IMR-90 (cell line): ENCODE measurements at regions not wholly inside any gene's neighbourhood (a gene's known extent, or its start where the extent isn't known, plus 50 kb on each side); places are given as distances from the start of the nearest gene placed in this dataset.

Source experiments
- ATAC-seq: fragments of 200-7000 bp; cut with Tn5 transposase; 2 replicates; pipeline ENCODE4 v1.9.1; 2020; ENCODE audit warnings: low read depth, mild to moderate bottlenecking, moderate library complexity
- BruUV-seq: library from RNA; stranded (reverse); fragments of 400-500 nt; replicated peaks from 2 replicates; lab custom pipeline; 2021; lab: Mats Ljungman, UMichigan
- CTCF ChIA-PET: fragments of 300-600 bp; formaldehyde crosslinking; extraction: SDS; loops from one replicate; lab custom pipeline; 2021; ENCODE audit warnings: antibody characterized with exemption; lab: Yijun Ruan, JAX
- POLR2A ChIA-PET: fragments of 300-600 bp; sonication (Branson Sonifier 250); formaldehyde crosslinking; loops from one replicate; lab custom pipeline; 2022; ENCODE audit warnings: antibody characterized with exemption; ENCODE audit not compliant: unreplicated experiment; lab: Charles Lee
- DNase-seq: peaks from one replicate; pipeline ENCODE4 v3.0.0; 2013
- H2AFZ ChIP-seq: replicated peaks from 2 replicates; pipeline ENCODE3; 2013; ENCODE audit warnings: low read length, mild to moderate bottlenecking; ENCODE audit not compliant: poor library complexity
- H2AK5ac ChIP-seq: 2 replicates; pipeline ENCODE4 v1.6.1; 2013; ENCODE audit warnings: low read depth, low read length, inconsistent platforms
- H2AK9ac ChIP-seq: replicated peaks from 2 replicates; pipeline ENCODE3; 2013; ENCODE audit warnings: mild to moderate bottlenecking, low read depth, low read length, moderate library complexity; ENCODE audit not compliant: poor library complexity
- H2BK120ac ChIP-seq: 2 replicates; pipeline ENCODE4 v1.6.1; 2013; ENCODE audit warnings: low read depth, low read length, inconsistent platforms
- H2BK15ac ChIP-seq: 3 replicates; pipeline ENCODE4 v1.6.1; 2013; ENCODE audit warnings: low read depth, low read length, inconsistent platforms
- H2BK20ac ChIP-seq: 2 replicates; pipeline ENCODE4 v1.6.1; 2013; ENCODE audit warnings: low read depth, mild to moderate bottlenecking, inconsistent platforms, low read length, moderate library complexity
- H2BK5ac ChIP-seq: 2 replicates; pipeline ENCODE4 v1.6.1; 2013; ENCODE audit warnings: mild to moderate bottlenecking, low read depth, low read length, inconsistent platforms; ENCODE audit not compliant: poor library complexity, severe bottlenecking
- H3K14ac ChIP-seq: replicated peaks from 2 replicates; pipeline ENCODE4 v1.6.1; 2013; ENCODE audit warnings: low read depth, low read length, inconsistent platforms
- H3K18ac ChIP-seq: 2 replicates; pipeline ENCODE4 v1.6.1; 2013; ENCODE audit warnings: low read depth, low read length, control low read depth
- H3K23ac ChIP-seq: 2 replicates; pipeline ENCODE4 v1.6.1; 2013; ENCODE audit warnings: low read depth, low read length, inconsistent platforms
- H3K27ac ChIP-seq: 2 replicates; pipeline ENCODE4 v1.5.1; 2013; ENCODE audit warnings: mild to moderate bottlenecking, control low read depth, low read length; ENCODE audit not compliant: insufficient read depth
- H3K27me3 ChIP-seq: 2 replicates; pipeline ENCODE4 v1.6.1; 2013; ENCODE audit warnings: low read length; ENCODE audit not compliant: control insufficient read depth, insufficient read depth
- H3K36me3 ChIP-seq: 2 replicates; pipeline ENCODE4 v1.6.1; 2013; ENCODE audit warnings: low read length, mixed read lengths; ENCODE audit not compliant: control insufficient read depth, insufficient read depth
- H3K4ac ChIP-seq: 2 replicates; pipeline ENCODE4 v1.6.1; 2013; ENCODE audit warnings: low read depth, low read length, inconsistent platforms
- H3K4me1 ChIP-seq: 2 replicates; pipeline ENCODE4 v1.6.1; 2013; ENCODE audit warnings: low read length, mixed read lengths; ENCODE audit not compliant: control insufficient read depth, insufficient read depth
- H3K4me2 ChIP-seq: 2 replicates; pipeline ENCODE4 v1.6.1; 2013; ENCODE audit warnings: low read depth, mild to moderate bottlenecking, control low read depth, low read length, moderate library complexity
- H3K4me3 ChIP-seq: 2 replicates; pipeline ENCODE4 v1.5.1; 2013; ENCODE audit warnings: low read depth, mild to moderate bottlenecking, control low read depth, low read length, moderate library complexity; ENCODE audit not compliant: insufficient read depth
- H3K56ac ChIP-seq: 2 replicates; pipeline ENCODE4 v1.6.1; 2013; ENCODE audit warnings: low read length, inconsistent platforms; ENCODE audit not compliant: insufficient read depth; ENCODE audit errors: extremely low read depth
- H3K79me1 ChIP-seq, 2 experiments: 2 replicates each; pipeline ENCODE4 v1.6.1; 2013; ENCODE audit warnings: low read length in 2 of 2, inconsistent platforms in 1 of 2, low read depth in 1 of 2
- H3K9ac ChIP-seq: 2 replicates; pipeline ENCODE4 v1.6.1; 2013; ENCODE audit warnings: low read depth, low read length, control low read depth
- H3K9me1 ChIP-seq: 2 replicates; pipeline ENCODE4 v1.6.1; 2013; ENCODE audit warnings: low read length, inconsistent platforms; ENCODE audit not compliant: insufficient read depth
- H3K9me3 ChIP-seq: 2 replicates; pipeline ENCODE4 v1.6.1; 2013; ENCODE audit warnings: low read length; ENCODE audit not compliant: control insufficient read depth, insufficient read depth
- H4K20me1 ChIP-seq: 2 replicates; pipeline ENCODE4 v1.6.1; 2013; ENCODE audit warnings: low read length, inconsistent platforms; ENCODE audit not compliant: insufficient read depth
- H4K5ac ChIP-seq: 2 replicates; pipeline ENCODE4 v1.6.1; 2013; ENCODE audit warnings: mild to moderate bottlenecking, low read depth, low read length, control low read depth
- H4K8ac ChIP-seq, 2 experiments: 2 replicates each; pipeline ENCODE4 v1.6.1; 2013; ENCODE audit warnings: low read depth in 2 of 2, low read length in 2 of 2, control low read depth in 1 of 2, inconsistent platforms in 1 of 2
- H4K91ac ChIP-seq: 2 replicates; pipeline ENCODE4 v1.6.1; 2013; ENCODE audit warnings: low read depth, low read length, inconsistent platforms; ENCODE audit not compliant: insufficient read depth
- BHLHE40 ChIP-seq: fragments of 150-350 bp; IDR thresholded peaks from 2 replicates; pipeline ENCODE4 v1.6.1; 2016; ENCODE audit warnings: mild to moderate bottlenecking, low read depth, low read length
- FOS ChIP-seq: fragments of 150-350 bp; IDR thresholded peaks from 2 replicates; pipeline ENCODE4 v1.6.1; 2016; ENCODE audit warnings: low read depth, low read length
- MAFK ChIP-seq: IDR thresholded peaks from 2 replicates; pipeline ENCODE4 v1.6.1; 2012; ENCODE audit warnings: low read depth, low read length, improper control_type of control experiment
- MAZ ChIP-seq: IDR thresholded peaks from 2 replicates; pipeline ENCODE4 v1.6.1; 2012; ENCODE audit warnings: low read depth, mild to moderate bottlenecking, low read length, improper control_type of control experiment, moderate library complexity, borderline replicate concordance
- MXI1 ChIP-seq: IDR thresholded peaks from 2 replicates; pipeline ENCODE4 v1.6.1; 2012; ENCODE audit warnings: low read depth, mild to moderate bottlenecking, low read length, moderate library complexity, borderline replicate concordance
- NFE2L2 ChIP-seq: fragments of 150-350 bp; IDR thresholded peaks from 2 replicates; pipeline ENCODE4 v1.6.1; 2016; ENCODE audit warnings: low read depth, mild to moderate bottlenecking, low read length
- RAD21 ChIP-seq: IDR thresholded peaks from 2 replicates; pipeline ENCODE4 v1.6.1; 2012; ENCODE audit warnings: low read length, improper control_type of control experiment
- RCOR1 ChIP-seq: IDR thresholded peaks from 2 replicates; pipeline ENCODE4 v1.6.1; 2012; ENCODE audit warnings: mild to moderate bottlenecking, low read length, improper control_type of control experiment; ENCODE audit not compliant: insufficient replicate concordance
- RFX5 ChIP-seq: IDR thresholded peaks from 2 replicates; pipeline ENCODE4 v1.8.0; 2012; ENCODE audit warnings: low read depth, mild to moderate bottlenecking, low read length, moderate library complexity
- SMC3 ChIP-seq: fragments of 150-350 bp; IDR thresholded peaks from 2 replicates; pipeline ENCODE4 v1.6.1; 2016; ENCODE audit warnings: low read depth, mild to moderate bottlenecking, antibody characterized with exemption, low read length, moderate library complexity
- WGBS, 2 experiments: methylation state at CpG; one replicate each; pipeline versions ENCODE4 v1.1.5 to v1.1.7; 2013; ENCODE audit warnings: missing lambda C conversion rate in 2 of 2; ENCODE audit not compliant: insufficient read length in 1 of 2; ENCODE audit errors: extremely low coverage in 2 of 2; 5-methylcytosine and 5-hydroxymethylcytosine counted together
- dilution Hi-C: fragments of 300-500 bp; cut with HindIII; formaldehyde crosslinking; loops from one replicate; pipeline ENCODE4 v1.14.3; 2018; ENCODE audit warnings: low sequenced_read_pairs; ENCODE audit not compliant: unreplicated experiment
- in situ Hi-C: fragments of 300-500 bp; cut with MboI; formaldehyde crosslinking; loops from 3 replicates; pipeline ENCODE4 v1.14.3; 2019; ENCODE audit warnings: low sequenced_read_pairs, inconsistent platforms, mixed read lengths
- intact Hi-C: fragments of 100-400 bp; cut with micrococcal nuclease; formaldehyde crosslinking; loops from 2 replicates; pipeline ENCODE4 v1.10.0; 2022
- TF ChIP-seq, protein P1 (sequence below): fragments of 150-350 bp; IDR thresholded peaks from 2 replicates; pipeline ENCODE4 v1.6.1; 2016; ENCODE audit warnings: low read depth, mild to moderate bottlenecking, low read length, moderate library complexity, borderline replicate concordance
- TF ChIP-seq, protein P2 (sequence below): conservative IDR thresholded peaks from 2 replicates; pipeline ENCODE4 v1.5.1; 2012; ENCODE audit warnings: mild to moderate bottlenecking, low read depth, low read length, improper control_type of control experiment

DNA sequence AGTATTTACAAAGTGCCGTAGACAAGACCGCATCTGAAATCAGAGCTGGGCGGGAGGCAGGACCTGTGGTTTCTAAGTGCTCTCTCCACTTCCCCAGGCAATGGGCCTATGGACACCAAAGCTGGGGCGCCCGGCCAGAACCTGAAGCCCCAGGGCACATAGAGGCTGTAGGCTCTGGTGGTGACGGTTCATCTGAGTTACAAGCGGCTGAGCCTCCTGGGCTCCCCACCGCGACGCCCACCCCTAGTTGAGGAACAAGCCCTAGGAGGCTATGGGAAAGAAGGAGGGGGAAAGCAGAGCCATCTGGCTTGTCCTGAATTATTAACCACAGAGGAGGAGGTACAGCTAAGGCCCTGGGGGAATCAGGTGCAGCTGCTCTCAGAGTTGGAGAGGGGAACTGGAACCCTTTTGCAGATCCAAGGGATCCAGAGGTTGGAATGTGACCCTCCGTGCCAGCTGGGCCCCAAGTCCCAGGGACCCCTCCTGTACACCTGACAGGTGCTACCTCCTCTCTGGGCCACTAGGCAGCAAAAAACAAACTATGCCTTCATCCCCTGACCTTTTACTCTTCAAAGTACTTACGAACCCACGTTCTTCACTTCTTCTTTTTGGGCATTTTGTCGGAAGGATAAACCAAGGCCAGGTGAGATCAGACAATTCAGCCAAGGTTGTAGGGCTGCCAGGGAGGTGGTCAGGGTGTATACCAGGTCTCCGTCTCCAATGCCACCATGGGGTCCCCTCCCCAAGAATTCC is 77.2 kb downstream of the ARL6IP4 start:
- DNase-seq (no peak), ATAC-seq (no peak)
- WGBS, 2 experiments, result 100% methylated on average over 1 of the region's 15 CpGs; no CpG with 5 or more reads in 1 of the 2 experiments
- Histone ChIP-seq H4K8ac (no peak overlapping the region), H2BK5ac (no peak overlapping the region), H3K18ac (no peak overlapping the region), H4K20me1 (peaks cover 26% of the 10 kb centered on the region; the same call in 1 of the 2 replicates), H2BK120ac (no peak overlapping the region), H2BK20ac (no peak overlapping the region), H3K4me1 (peaks cover 19% of the 10 kb centered on the region; the same call in 1 of the 2 replicates), H3K56ac (no peak overlapping the region), H3K4me3 (no peak overlapping the region), H3K4me2 (no peak overlapping the region), H3K9me3 (no peaks in the 10 kb centered on the region), H2BK15ac (no peak overlapping the region), H3K4ac (no peak overlapping the region), H2AK9ac (no peak overlapping the region), H2AFZ (no peak overlapping the region), H3K9me1 (peaks cover 32% of the 10 kb centered on the region), H4K5ac (no peak overlapping the region), H4K91ac (no peak overlapping the region), H3K23ac (no peak overlapping the region), H3K27me3 (no peaks in the 10 kb centered on the region), H2AK5ac (no peak overlapping the region), H3K36me3 (no peaks in the 10 kb centered on the region), H3K27ac (no peak overlapping the region), H3K14ac (no peak overlapping the region), H3K79me1 (peaks cover 0 to 27% of the 10 kb centered on the region in 2 experiments; a peak in 2 of 4 replicates), H3K9ac (no peak overlapping the region)
- intact Hi-C loops (no loop called here), dilution Hi-C loops (no loop called here), in situ Hi-C loops (no loop called here)
- ChIA-PET POLR2A (no interaction called here), CTCF (interaction anchor here (1.6 kb wide), 1 partner anchor 181 kb away, joined by 4 read pairs; no protein-coding TSS in a partner anchor)
- TF ChIP-seq RCOR1 (no peak), FOS (no peak), RAD21 (no peak), RFX5 (no peak), MAFK (no peak), MAZ (no peak), BHLHE40 (no peak), NFE2L2 (no peak), MXI1 (no peak), SMC3 (no peak)
- TF ChIP-seq, protein P1, sequence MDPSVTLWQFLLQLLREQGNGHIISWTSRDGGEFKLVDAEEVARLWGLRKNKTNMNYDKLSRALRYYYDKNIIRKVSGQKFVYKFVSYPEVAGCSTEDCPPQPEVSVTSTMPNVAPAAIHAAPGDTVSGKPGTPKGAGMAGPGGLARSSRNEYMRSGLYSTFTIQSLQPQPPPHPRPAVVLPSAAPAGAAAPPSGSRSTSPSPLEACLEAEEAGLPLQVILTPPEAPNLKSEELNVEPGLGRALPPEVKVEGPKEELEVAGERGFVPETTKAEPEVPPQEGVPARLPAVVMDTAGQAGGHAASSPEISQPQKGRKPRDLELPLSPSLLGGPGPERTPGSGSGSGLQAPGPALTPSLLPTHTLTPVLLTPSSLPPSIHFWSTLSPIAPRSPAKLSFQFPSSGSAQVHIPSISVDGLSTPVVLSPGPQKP, result no peak
- TF ChIP-seq, protein P2, sequence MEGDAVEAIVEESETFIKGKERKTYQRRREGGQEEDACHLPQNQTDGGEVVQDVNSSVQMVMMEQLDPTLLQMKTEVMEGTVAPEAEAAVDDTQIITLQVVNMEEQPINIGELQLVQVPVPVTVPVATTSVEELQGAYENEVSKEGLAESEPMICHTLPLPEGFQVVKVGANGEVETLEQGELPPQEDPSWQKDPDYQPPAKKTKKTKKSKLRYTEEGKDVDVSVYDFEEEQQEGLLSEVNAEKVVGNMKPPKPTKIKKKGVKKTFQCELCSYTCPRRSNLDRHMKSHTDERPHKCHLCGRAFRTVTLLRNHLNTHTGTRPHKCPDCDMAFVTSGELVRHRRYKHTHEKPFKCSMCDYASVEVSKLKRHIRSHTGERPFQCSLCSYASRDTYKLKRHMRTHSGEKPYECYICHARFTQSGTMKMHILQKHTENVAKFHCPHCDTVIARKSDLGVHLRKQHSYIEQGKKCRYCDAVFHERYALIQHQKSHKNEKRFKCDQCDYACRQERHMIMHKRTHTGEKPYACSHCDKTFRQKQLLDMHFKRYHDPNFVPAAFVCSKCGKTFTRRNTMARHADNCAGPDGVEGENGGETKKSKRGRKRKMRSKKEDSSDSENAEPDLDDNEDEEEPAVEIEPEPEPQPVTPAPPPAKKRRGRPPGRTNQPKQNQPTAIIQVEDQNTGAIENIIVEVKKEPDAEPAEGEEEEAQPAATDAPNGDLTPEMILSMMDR, result no peak
- no TSS peak for BruUV-seq
